Esophagus muscularis mucosa (tissue), 4 donors: ENCODE measurements at regions not wholly inside any gene's neighbourhood (a gene's known extent, or its start where the extent isn't known, plus 50 kb on each side); places are given as distances from the start of the nearest gene placed in this dataset.
A peak's percentile ranks its signal among the peaks of the same experiment; 100 is the strongest.

Experiments used
- DNase-seq: peaks from one replicate; pipeline ENCODE4 v3.0.0-alpha.2; 2017; ENCODE audit errors: extremely low spot score
- H3K27ac ChIP-seq, 4 donors: fragments of 200-600 bp; sonication (generic); replicated peaks in 1 of 4; 1 replicate in 3 of 4; 2 replicates in 1 of 4; pipeline ENCODE4 v1.5.1; 2016 to 2019; ENCODE audit warnings: mild to moderate bottlenecking in 1 of 4
- H3K27me3 ChIP-seq, 4 donors: fragments of 200-600 bp; sonication (generic); one replicate each; pipeline versions ENCODE4 v1.5.1 to v1.6.0; 2016 to 2019
- H3K36me3 ChIP-seq, 4 donors: fragments of 200-600 bp; sonication (generic); one replicate each; pipeline ENCODE4 v1.5.1; 2016 to 2019
- H3K4me1 ChIP-seq, 4 donors: fragments of 200-600 bp; sonication (generic); one replicate each; pipeline ENCODE4 v1.5.1; 2016 to 2019
- H3K4me3 ChIP-seq, 4 donors: fragments of 200-600 bp; sonication (generic); 1 replicate in 2 of 4; 2 replicates in 2 of 4; pipeline ENCODE4 v1.5.1; 2016 to 2019; ENCODE audit warnings: mild to moderate bottlenecking in 4 of 4, moderate library complexity in 1 of 4
- H3K9me3 ChIP-seq, 4 donors: fragments of 200-600 bp; sonication (generic); 1 replicate in 3 of 4; 2 replicates in 1 of 4; pipeline ENCODE4 v1.5.1; 2016 to 2019
- EP300 ChIP-seq: sonication (generic); formaldehyde crosslinking; IDR thresholded peaks from one replicate; pipeline ENCODE4 v1.6.1; 2017; ENCODE audit warnings: antibody characterized with exemption
- POLR2A ChIP-seq: fragments of 450-650 bp; IDR thresholded peaks from one replicate; pipeline ENCODE4 v1.6.1; 2017; ENCODE audit warnings: antibody characterized with exemption, moderate library complexity, mild to moderate bottlenecking, low read depth
- POLR2AphosphoS5 ChIP-seq, 2 donors: sonication (generic); formaldehyde crosslinking; IDR thresholded peaks; one replicate each; pipeline ENCODE4 v1.6.1; 2017; ENCODE audit warnings: antibody characterized with exemption in 2 of 2
- WGBS: methylation state at CpG from one replicate; pipeline ENCODE4 v1.1.5; 2018; 5-methylcytosine and 5-hydroxymethylcytosine counted together
- intact Hi-C: fragments of 100-400 bp; cut with DNase I; formaldehyde crosslinking; loops from one replicate; pipeline ENCODE4 v1.15.1; 2023
- TF ChIP-seq, protein P1 (sequence below), 3 experiments: fragments of 200-600 bp in 2 of 3; fragments of 450-650 bp in 1 of 3; sonication (generic) in 2 of 3; IDR thresholded peaks; one replicate each; pipeline ENCODE4 v1.5.1; 2017 to 2019; ENCODE audit warnings: antibody characterized with exemption in 3 of 3, mild to moderate bottlenecking in 2 of 3, moderate library complexity in 1 of 3

DNA sequence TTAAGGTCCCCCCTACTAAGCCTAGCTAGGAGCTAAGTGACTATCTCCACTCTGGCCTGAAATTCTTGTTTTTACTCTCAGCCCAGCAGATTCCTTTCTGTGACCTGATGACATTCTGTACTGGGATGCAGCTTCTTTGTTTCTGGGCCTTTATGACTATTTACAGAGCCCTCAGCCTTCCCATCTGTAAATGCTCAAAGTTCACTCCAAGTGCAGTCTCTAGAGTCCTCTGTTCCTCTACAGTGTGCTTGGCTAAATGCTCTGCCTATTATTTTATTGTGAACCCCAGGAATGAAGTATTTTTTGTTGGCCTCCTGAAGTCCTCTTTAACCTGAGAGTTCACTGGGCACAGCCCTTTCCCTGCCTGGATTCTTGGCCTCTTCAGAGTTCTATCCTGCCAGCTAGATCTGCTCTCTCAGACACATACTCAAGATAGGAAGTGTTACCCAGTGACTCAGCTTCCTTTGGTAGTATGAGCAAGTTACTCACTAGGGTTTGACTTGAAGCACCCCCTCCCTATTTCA is 278.1 kb upstream of the P2RY1 start:
- intact Hi-C loops = no loop called here
- no peaks in the 10 kb centered on the region for H3K36me3 ChIP-seq
- H3K27me3 ChIP-seq = no peaks in the 10 kb centered on the region
- H3K4me3 ChIP-seq = no peak overlapping the region
- H3K27ac ChIP-seq = peak overlapping the region; percentile 47 to 63 (median 60)
- H3K4me1 ChIP-seq = peaks cover 7 to 41% (median 22%) of the 10 kb centered on the region in 4 donors
- no peaks in the 10 kb centered on the region for H3K9me3 ChIP-seq
- no peak for DNase-seq
- TF ChIP-seq EP300 (no peak), POLR2AphosphoS5 (IDR thresholded peaks at IDR 0.05) (peak; percentile 18 to 31), POLR2A (no peak)
- TF ChIP-seq, protein P1, sequence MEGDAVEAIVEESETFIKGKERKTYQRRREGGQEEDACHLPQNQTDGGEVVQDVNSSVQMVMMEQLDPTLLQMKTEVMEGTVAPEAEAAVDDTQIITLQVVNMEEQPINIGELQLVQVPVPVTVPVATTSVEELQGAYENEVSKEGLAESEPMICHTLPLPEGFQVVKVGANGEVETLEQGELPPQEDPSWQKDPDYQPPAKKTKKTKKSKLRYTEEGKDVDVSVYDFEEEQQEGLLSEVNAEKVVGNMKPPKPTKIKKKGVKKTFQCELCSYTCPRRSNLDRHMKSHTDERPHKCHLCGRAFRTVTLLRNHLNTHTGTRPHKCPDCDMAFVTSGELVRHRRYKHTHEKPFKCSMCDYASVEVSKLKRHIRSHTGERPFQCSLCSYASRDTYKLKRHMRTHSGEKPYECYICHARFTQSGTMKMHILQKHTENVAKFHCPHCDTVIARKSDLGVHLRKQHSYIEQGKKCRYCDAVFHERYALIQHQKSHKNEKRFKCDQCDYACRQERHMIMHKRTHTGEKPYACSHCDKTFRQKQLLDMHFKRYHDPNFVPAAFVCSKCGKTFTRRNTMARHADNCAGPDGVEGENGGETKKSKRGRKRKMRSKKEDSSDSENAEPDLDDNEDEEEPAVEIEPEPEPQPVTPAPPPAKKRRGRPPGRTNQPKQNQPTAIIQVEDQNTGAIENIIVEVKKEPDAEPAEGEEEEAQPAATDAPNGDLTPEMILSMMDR (IDR thresholded peaks at IDR 0.05) = no peak

DNA sequence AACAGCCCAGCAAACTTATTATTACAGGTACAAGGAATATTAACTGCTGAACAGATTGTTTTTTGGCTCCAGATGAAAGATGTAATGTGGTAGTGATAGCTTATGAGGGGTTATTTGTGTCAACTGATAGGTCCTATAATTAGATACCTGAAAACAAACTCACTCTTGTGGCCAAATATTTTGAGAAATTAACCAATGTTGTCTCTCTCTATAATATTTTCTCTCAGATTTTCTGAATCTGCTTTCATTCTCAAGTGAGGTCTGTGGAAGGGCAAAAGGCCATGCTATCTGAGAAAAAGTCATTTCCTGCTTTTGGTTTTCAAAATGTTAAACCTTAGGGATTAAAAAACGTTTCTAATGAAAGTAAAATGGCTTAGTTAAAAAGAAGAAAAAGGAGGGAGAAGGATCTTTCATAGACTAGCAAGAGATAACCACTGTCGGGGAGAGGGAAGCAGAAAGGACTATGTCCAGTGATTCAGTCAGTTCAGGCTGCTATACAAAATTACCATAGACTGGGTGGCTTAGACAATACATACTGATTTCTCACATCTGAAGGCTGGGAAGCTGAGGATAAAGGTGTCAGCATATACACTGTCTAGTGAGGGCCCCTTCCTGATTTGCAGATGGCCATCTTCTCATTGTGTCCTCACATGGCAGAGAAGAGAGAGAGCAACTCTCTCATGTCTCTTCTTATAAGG is 277.5 kb upstream of the P2RY1 start:
- Histone ChIP-seq H3K27me3 (no peaks in the 10 kb centered on the region), H3K27ac (peak overlapping the region; percentile 47 to 63 (median 60)), H3K9me3 (no peaks in the 10 kb centered on the region), H3K36me3 (no peaks in the 10 kb centered on the region), H3K4me1 (peaks cover 7 to 41% (median 22%) of the 10 kb centered on the region in 4 donors), H3K4me3 (no peak overlapping the region)
- no peak for TF ChIP-seq POLR2A
- no peak for TF ChIP-seq POLR2AphosphoS5 (IDR thresholded peaks at IDR 0.05)
- no peak for TF ChIP-seq EP300
- TF ChIP-seq, protein P1 (IDR thresholded peaks at IDR 0.05) = no peak
- 29% methylated on average over 2 of the region's 2 CpGs for WGBS
- no peak for DNase-seq
- intact Hi-C loops = no loop called here

GRCh38 chr3:152558386-152558785 is 276.5 kb upstream of the P2RY1 start:
- Histone ChIP-seq H3K4me3 (no peak overlapping the region), H3K27me3 (no peaks in the 10 kb centered on the region), H3K27ac (peak overlapping the region in 1 of 4 donors; percentile 61), H3K36me3 (no peaks in the 10 kb centered on the region), H3K4me1 (peaks cover 7 to 41% (median 22%) of the 10 kb centered on the region in 4 donors), H3K9me3 (no peaks in the 10 kb centered on the region)
- 92% methylated on average over 1 of the region's 1 CpG for WGBS
- intact Hi-C loops = no loop called here
- DNase-seq = no peak
- TF ChIP-seq, protein P1 (IDR thresholded peaks at IDR 0.05) = no peak
- TF ChIP-seq POLR2A = no peak
- no peak for TF ChIP-seq EP300
- TF ChIP-seq POLR2AphosphoS5 (IDR thresholded peaks at IDR 0.05) = no peak

- WGBS = 96% methylated on average over 7 of the region's 18 CpGs
- no peak for DNase-seq
- Histone ChIP-seq H3K4me3 (no peak overlapping the region), H3K27ac (no peak overlapping the region), H3K36me3 (no peaks in the 10 kb centered on the region), H3K4me1 (peaks cover 7 to 41% (median 22%) of the 10 kb centered on the region in 4 donors), H3K9me3 (no peaks in the 10 kb centered on the region), H3K27me3 (no peaks in the 10 kb centered on the region)
- no peak for TF ChIP-seq EP300
- TF ChIP-seq, protein P1 (IDR thresholded peaks at IDR 0.05) = no peak
- TF ChIP-seq POLR2A = no peak
- no peak for TF ChIP-seq POLR2AphosphoS5 (IDR thresholded peaks at IDR 0.05)
- intact Hi-C loops = no loop called here
Measured at GRCh38 chr3:152559246-152559645, 275.7 kb upstream of the P2RY1 start.

DNA sequence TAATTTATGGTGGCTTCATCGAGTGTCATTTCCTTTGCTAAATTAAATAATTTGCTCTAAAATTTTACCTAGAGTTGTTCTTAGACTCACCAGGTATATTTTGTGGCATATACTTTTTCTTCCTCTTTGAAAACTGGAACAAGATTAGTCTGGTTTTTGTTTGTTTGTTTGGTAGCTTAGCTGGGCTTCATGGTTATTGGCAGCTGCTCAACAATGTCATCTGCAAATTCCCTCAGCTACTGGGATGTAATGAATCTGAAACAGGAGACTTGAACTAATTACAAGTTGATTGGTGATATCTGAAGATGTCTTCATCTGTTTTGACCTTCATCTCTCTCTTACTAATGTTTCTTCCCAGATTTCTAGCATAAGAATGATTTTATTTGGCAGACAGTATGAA is 270.5 kb upstream of the P2RY1 start:
- Histone ChIP-seq H3K27ac (no peak overlapping the region), H3K4me1 (no peaks in the 10 kb centered on the region), H3K9me3 (no peaks in the 10 kb centered on the region), H3K27me3 (no peaks in the 10 kb centered on the region), H3K4me3 (no peak overlapping the region), H3K36me3 (no peaks in the 10 kb centered on the region)
- WGBS = 93% methylated on average over 1 of the region's 1 CpG
- intact Hi-C loops = no loop called here
- no peak for DNase-seq
- TF ChIP-seq POLR2A (no peak), POLR2AphosphoS5 (IDR thresholded peaks at IDR 0.05) (no peak), EP300 (no peak)
- TF ChIP-seq, protein P1 (IDR thresholded peaks at IDR 0.05) = no peak
